T1000 (cell line): ENCODE measurements at regions not wholly inside any gene's neighbourhood (a gene's known extent, or its start where the extent isn't known, plus 50 kb on each side); places are given as distances from the start of the nearest gene placed in this dataset.
"Not testable (repeated sequence)": the region's sequence is repeated elsewhere in the genome, so short reads cannot be mapped to it uniquely, and the experiment has no call there.

ENCODE experiments used
- DNase-seq: peaks from one replicate; lab custom pipeline; 2025; ENCODE audit warnings: mixed read lengths; lab: John Stamatoyannopoulos, UW

DNA sequence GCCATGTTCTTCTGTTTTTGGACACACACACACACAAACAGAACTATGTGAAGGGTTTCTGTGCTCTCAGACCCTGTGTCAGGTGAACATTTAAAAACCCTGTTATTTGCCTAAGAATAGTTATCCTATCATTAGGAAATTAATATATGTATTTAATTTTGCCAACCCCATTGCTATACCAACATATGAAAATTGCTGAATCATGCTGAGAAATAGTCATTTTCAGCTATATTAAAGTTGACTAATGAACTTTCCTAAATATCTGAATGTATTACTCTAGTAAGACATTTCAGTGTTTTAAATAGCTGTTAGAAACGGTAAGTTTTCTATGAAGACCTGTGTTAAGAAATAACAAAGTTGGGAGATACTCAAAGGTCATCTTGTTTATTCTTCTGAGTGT is 596.9 kb upstream of the GRM7 start:
- DNase-seq: no peak

DNA sequence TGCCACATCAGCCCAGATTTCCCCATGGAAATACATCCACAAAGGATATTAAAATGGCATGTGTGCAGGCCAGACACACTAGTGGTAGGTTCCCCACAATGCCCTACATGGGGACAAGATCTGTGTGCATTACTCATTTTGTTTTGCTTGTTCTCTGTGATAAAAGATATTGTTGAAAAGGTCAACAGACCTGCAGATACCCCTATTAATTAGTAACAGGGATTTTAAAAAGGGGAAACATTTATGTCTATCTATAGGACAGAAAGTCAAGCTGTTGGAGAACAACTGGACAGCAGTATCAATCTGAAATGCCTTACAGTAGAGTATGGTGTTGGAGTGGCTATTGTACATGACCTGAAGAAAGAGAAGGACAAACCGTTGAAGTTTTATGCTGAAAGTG is 596.0 kb upstream of the GRM7 start:
- no peak for DNase-seq

DNA sequence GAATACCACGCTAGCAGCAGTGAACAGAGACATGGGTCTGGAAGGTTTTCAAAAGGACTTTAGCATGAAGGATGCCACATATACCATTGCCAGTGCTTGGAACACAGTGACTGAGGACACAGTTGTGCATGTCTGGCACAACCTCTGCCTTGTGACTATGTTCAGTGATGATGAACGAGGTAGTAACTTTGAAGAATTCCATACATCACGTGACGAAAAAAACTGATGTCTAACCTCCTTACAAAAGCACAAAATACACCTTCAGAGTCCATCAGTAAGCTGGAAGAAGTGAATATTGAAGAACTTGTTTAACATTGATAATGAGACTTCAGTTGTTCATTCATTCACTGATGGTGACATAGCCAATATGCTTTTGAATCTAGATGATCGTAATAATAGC is 594.8 kb upstream of the GRM7 start:
- no peak for DNase-seq

DNA sequence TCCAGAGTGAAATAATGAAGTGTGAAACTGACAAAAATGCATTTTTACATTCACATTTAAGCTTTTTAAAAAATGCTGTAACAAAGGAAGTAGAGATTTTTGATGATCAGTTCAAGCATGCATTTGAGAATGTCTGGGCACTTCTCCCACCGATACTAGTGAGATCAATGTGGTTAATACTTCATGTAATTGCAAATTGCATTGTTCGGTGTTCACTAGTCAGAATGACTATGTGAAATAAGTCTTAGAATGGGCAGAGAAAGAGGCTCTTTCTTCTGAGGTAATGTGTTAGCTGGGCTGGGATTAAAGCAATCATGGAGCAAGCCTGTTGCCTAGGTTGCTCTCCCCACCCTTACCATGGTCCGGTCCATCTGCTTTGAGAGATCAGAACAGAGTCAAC is 587.0 kb upstream of the GRM7 start:
- no peak for DNase-seq

DNA sequence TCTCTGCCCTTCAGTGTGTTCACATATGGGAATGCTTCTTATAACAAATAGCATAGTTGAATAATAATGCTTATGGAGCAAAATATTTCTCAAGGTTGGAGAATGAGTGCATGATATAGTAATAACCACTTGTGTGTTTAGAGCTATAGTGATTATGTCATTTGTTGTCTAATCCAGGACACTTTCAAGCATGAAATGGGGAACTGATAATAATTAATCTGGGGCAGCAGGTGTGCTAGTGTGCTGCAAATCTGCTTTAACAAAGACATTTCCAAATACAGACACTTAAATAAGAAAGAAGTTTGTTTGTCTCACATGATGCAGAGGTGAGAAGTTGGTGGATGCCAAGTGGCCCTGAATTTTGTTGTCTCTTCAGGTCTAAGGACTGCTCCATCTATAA is 579.3 kb upstream of the GRM7 start:
- no peak for DNase-seq

DNA sequence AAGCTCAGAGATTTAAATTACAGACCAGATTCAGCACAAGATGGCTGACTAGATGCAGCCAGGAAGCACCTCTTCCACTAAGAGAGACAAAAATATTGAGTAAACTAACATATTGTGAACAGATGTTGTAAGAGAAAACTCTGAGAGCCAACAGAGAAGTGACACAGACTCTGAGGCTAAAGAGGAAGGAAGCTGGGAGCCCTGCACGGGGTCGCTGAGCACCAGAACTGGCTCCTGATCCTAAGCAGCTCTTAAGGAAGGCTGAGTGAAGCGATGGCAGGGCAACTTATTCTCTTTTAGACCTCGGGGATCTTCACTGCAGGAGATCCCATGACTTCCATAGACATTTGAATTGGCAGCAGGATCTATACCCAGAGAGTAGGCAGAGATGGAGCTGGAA is 578.0 kb upstream of the GRM7 start:
- no peak for DNase-seq

DNA sequence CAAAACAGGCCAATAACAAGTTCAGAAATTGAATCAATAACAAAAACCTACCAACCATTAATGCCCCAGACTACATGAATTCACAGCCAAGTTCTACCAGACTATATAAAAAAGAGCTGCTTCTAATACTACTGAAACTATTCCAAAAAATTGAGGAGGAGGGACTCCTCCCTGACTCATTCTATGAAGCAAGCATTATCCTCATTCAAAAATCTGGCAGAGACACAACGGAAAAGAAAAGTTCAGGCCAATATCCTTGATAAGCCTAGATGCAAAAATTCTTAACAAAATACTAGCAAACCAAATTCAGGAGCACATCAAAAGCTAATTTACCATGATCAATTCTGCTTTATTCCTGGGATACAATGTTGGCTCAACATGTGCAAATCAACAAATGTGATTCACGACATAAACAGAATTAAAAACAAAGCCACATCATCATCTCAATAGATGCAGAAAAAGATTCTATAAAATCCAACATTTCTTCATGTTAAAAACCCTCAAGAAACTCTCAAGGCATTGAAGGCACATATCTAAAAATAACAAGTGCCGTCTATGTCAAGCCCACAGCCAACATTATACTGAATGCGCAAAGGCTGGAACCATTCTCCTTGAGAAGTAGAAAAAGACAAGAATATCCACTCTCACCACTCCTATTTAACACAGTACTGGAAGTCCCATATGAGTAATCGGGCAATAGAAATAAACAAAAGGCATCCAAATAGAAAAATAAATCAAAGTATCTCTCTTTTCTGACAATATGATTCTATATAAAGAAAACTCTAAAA is 573.6 kb upstream of the GRM7 start:
- no peak for DNase-seq

DNA sequence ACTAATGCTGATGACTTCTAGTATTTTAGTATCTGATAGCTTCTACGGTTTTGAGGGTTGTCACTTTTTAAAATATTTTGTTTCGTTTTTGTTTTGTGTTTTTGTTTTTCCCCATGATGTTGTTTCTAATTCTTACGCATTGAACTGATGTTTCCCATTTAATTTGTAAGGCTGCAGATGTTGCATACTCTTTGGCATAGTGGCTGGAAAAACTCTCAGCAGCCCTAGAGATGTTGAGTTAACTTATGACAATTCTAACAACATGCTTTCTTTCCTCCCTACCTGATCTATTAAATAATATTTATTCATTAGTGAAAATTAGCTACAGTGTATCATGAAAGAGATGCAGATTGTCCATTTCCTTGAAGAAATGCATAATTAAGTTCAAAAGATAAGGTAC is 559.3 kb upstream of the GRM7 start:
- no peak for DNase-seq

DNA sequence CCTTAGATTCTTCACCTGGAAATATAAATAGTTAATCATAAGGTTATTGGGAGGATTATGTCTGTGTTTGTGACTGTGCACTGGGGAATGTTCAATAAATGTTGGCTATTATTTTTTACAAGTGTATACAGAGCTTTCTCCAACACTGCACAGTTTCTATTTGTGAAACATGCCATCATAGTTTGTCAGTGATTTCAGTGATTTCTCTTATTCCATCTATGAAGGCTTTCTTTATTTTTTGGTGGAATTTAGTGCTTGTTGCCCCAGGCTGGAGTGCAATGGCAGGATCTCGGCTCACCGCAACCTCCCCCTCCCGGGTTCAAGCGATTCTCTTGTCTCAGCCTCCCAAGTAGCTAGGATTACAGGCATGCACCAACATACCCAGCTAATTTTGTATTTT is 545.0 kb upstream of the GRM7 start:
- no peak for DNase-seq

DNA sequence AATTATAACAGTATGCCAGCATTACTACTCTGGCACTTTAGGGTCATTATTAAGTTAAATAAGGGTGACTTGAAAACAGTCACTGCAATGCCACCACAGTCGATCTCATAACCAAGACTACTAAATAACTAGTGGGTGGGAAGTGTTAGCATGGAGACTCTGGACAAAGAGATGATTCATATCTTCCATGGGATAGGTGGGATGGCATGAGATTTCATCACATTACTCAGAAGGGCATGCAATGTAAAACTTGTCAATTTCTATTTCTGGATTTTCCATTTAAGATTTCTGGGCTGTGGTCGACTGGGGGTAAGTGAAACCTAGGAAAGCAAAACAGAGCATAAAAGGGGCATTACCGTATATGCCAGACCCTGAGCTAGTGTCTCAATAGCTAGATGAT is 538.9 kb upstream of the GRM7 start:
- no peak for DNase-seq

DNA sequence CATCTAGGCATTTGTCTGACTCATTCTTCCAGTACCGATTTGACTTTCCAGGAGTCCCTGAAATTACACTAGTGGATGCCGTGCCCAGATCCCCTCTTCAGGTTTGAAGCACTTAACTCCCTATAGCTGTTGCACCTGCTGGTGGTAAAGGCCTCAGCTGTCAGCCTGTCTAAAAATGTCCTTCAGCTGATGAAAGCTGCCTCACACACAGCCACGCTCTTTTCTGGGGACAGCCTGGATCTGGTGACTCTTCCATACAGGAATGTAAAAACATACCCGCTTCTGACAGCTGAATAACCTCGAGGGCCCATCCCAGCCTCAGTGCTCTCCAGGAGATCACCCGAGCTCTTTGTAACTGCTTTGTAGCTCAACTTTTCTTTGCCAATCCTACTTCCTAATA is 534.1 kb upstream of the GRM7 start:
- no peak for DNase-seq

DNA sequence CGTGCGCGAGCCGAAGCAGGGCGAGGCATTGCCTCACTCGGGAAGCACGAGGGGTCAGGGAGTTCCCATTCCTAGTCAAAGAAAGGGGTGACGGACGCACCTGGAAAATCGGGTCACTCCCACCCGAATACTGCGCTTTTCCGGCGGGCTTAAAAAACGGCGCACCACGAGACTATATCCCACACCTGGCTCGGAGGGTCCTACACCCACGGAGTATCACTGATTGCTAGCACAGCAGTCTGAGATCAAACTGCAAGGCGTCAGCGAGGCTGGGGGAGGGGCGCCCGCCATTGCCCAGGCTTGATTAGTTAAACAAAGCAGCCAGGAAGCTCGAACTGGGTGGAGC is 520.0 kb upstream of the GRM7 start:
- not testable (repeated sequence) for DNase-seq

DNA sequence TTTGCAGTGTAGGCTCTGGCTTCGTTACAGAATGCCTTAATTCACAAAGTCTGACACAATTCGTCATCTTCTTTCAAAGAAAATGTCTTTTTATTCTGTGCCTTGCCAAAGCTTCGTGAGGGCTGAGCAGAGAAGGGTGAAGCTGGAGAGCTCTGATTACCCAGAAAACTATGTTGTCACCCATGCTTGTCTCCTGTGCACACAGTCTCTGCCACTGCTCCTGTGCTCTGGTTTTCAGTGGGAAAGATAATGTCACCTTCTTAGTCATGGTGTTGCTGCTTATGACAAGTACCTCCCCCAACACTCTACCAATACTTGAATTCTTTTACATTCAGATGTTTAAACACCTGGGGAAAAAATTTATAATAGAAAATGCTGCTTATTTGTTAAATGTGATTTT is 509.2 kb upstream of the GRM7 start:
- DNase-seq: no peak

DNA sequence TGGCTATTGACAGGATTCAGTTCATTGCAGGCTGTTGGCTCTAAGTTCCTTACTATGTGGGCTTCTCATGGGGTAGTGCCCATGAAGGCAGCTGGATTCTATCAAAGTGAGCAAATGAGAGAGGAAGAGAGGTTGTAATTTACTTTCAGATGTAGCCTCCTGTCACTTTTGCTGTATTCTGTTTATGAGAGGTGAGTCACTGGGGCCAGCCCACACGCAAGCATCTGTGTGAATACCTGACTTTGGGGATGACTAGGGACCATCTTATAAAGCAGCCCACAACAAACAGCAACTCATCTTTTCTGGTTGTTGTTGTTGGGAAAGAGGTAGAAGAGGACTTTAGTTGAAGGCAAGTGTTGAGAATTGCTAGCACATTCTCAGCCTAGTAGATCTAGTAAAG is 506.3 kb upstream of the GRM7 start:
- DNase-seq: no peak

DNA sequence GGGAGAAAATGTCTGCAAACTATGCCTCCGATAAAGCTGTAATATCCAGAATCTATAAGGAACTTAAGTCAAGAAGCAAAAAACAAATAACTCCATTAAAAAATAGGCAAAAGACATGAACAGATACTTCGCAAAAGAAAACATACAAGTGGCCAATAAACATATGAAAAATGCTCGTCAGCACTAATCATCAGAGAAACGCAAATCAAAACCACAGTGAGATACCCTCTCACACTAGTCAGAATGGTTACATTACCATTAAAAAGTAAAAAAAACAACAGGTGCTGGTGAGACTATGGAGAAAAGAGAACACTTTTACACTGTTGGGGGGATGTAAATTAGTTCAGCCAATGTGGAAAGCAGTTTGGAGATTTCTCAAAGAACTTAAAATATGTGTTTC is 498.5 kb upstream of the GRM7 start:
- DNase-seq: no peak

DNA sequence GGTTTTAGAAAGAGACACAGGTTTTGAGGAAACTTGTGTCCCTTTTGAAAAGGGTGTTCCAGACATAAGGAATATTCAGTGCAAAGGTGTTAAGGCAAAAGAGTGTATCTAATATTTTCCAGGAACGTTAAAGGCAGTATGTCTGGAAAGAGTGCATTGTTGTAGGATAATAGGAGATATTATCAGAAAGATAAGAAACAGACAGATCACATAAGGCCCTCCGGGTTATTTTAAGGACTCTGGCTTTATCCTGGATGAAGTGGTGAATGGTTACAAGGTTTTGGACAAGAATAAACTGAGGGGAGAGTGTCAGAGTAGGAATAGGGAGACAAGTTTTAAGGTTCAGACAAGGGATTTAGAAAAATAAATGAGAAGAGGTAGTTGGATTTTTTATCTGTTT is 493.7 kb upstream of the GRM7 start:
- no peak for DNase-seq

DNA sequence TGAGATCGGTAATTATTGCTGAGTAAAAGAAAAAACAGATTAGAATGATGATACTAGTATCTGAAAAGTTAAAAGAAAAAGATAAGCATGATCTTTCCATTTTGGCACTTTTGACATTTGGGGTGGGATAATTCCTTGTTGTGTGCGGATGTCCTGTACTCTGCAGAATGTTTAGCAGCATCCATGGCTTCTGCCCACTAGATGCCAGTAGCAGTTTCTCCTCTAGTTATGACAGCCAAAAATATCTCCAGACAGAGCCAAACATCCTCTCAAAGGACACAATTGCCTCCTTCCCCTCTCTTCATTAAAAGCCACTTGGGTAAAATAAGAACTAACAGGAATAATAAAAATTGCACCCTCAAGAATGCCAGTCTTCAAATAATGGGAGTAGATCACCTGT is 468.8 kb upstream of the GRM7 start:
- no peak for DNase-seq

DNA sequence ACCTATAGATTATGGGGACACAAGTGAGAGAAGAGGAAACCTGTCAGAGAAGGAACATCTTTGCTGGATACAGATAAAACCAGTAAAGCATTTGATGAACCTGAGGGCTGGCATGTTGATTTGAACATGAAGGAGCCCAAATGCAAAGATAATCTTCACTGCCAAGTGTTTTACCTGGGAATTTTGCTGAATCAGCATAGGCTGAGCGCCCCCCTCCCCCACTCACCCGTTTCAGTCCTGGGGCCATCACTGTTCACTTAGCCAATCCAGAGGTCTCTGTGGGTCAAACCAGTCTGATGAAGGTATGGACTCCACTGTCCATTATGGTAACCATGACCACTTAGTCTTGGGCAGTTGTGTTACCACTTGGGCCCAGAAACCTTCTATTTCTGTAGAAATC is 466.0 kb upstream of the GRM7 start:
- no peak for DNase-seq

DNA sequence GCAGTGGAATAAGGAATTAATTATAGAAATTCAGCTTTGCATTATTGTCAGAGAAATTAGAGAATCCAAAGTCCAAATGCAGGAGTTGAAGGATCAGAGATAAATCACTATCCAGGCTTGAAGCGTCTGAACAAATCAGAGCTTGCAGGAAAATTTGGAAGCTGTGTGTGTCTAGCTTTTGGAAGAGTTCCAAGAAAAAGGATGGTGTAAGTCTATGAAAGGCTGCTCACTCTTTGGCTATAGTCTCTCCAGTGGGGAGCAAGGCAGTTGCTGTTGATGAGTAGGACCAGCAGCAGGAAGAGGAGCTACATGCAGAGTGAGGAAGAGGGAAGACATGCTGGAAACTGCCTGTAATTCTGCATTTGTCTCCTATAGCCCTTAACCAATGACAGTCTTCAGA is 464.3 kb upstream of the GRM7 start:
- DNase-seq: no peak

DNA sequence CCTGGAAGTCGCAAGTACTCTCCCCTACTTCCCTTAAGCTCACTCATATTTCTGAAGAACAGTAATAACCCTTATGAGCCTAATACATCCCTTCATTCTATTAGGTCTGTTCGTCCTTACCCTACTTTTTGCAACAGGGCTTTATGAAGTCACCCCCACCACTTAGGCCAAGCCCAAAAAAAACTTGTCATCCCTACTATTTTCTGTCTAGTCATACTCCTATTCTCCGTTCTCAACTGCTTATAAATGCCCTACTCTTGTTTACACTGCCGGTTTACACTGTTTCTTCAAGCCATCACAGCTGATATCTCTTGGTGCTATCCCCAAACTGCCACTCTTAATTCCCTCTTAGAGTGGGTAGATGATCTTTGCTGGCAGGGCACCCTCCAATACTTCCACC is 458.2 kb upstream of the GRM7 start:
- DNase-seq: not testable (repeated sequence)

DNA sequence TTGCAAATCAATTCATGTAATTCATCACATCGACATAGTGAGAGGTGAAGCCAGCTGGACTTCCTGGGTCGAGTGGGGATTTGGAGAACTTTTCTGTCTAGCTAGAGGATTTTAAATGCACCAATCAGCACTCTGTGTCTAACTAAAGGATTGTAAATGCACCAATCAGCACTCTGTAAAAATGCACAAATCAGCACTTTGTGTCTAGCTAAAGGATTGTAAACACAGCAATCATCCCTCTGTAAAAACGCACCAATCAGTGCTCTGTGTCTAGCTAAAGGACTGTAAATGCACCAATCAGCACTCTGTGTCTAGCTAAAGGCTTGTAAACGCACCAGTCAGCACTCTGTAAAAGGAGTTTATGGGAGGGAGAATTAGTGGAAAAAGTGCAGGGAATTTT is 454.0 kb upstream of the GRM7 start:
- not testable (repeated sequence) for DNase-seq

DNA sequence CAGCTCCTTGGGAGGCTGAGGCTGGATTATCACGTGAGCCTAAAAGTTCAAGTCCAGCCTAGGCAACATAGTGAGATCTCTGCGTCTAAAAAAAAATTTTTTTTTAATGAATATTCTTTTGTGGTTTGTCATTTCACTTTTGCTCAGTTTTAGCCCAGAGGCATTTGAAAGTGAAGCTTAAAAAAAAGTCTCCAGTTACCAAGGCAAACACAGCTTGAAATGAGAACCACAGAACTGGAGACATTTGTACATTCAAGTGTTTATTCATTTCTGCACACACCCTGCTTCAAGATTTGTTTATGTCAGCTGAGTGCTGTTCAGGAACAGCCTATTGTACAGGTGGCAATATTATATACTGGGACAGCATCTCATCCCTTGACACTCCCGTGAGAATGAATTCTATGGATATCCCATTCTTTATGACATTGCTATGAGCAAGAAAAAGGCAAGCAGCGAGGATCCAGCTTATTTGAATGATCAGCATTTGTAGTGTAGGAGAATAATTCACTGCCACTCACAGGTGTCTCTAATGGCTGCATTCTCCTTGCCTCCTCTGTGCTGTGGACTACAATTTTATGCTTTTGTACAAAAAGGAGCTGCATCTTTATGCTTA is 444.8 kb upstream of the GRM7 start:
- DNase-seq: no peak

DNA sequence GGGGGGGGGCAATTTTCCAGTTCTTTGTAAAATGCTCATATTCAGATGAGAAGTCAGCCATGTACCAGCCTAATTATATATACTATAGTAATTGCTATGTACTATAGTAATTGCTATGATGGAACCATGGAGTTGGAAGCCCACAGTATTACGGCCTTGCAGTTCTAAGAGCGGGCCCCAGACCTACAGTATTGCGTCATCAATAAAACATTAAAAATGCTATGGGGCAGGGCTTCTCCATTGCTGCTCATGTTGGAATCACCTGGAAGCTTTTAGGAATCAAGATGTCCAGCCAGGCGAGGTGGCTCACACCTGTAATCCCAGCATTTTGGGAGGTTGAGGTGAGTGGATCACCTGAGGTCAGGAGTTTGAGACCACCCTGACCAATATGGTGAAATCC is 443.7 kb upstream of the GRM7 start:
- no peak for DNase-seq

DNA sequence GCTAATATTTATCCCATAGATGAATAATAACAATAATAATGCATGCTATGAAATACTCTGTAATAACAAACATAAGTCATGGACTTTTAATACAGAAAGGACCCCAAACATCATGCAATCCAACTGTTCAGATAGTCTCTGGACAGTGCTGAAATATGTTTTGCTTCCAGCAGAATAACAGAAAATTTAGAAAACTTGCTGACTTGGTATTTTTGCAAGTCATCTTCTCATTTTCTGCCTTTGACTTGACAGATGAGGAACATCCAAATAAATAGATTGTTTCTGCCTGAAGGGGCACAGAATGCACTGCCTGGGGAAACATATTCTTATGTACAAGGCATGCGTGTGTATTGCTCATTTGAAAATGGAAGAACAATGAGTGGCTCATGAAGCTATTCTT is 442.4 kb upstream of the GRM7 start:
- no peak for DNase-seq
